SJSA1 (cell line): ENCODE measurements at regions not wholly inside any gene's neighbourhood (a gene's known extent, or its start where the extent isn't known, plus 50 kb on each side); places are given as distances from the start of the nearest gene placed in this dataset.

ENCODE experiments used
- DNase-seq, 2 experiments: peaks; one replicate each; pipeline ENCODE4 v3.0.0-alpha.2; 2015 to 2020; ENCODE audit warnings: low spot score in 2 of 2, low read depth in 1 of 2
- H3K27ac ChIP-seq: fragments of 250-450 bp; sonication (Bioruptor Pico); 2 replicates; pipeline ENCODE4 v1.5.1; 2020; ENCODE audit warnings: mild to moderate bottlenecking, moderate library complexity
- H3K27me3 ChIP-seq: fragments of 250-450 bp; sonication (Bioruptor Pico); replicated peaks from 2 replicates; pipeline ENCODE4 v1.5.1; 2020; ENCODE audit warnings: mild to moderate bottlenecking, moderate library complexity
- H3K36me3 ChIP-seq: fragments of 250-450 bp; sonication (Bioruptor Pico); 2 replicates; pipeline ENCODE4 v1.5.1; 2020; ENCODE audit warnings: mild to moderate bottlenecking
- H3K4me1 ChIP-seq: fragments of 250-450 bp; sonication (Bioruptor Pico); replicated peaks from 2 replicates; pipeline ENCODE4 v1.6.1; 2021; ENCODE audit warnings: mild to moderate bottlenecking
- H3K4me3 ChIP-seq: fragments of 250-450 bp; sonication (Bioruptor Pico); 2 replicates; pipeline ENCODE4 v1.5.1; 2020; ENCODE audit warnings: mild to moderate bottlenecking
- H3K9me3 ChIP-seq: fragments of 250-450 bp; sonication (Bioruptor Pico); replicated peaks from 2 replicates; pipeline ENCODE4 v1.5.1; 2020; ENCODE audit warnings: mild to moderate bottlenecking

DNA sequence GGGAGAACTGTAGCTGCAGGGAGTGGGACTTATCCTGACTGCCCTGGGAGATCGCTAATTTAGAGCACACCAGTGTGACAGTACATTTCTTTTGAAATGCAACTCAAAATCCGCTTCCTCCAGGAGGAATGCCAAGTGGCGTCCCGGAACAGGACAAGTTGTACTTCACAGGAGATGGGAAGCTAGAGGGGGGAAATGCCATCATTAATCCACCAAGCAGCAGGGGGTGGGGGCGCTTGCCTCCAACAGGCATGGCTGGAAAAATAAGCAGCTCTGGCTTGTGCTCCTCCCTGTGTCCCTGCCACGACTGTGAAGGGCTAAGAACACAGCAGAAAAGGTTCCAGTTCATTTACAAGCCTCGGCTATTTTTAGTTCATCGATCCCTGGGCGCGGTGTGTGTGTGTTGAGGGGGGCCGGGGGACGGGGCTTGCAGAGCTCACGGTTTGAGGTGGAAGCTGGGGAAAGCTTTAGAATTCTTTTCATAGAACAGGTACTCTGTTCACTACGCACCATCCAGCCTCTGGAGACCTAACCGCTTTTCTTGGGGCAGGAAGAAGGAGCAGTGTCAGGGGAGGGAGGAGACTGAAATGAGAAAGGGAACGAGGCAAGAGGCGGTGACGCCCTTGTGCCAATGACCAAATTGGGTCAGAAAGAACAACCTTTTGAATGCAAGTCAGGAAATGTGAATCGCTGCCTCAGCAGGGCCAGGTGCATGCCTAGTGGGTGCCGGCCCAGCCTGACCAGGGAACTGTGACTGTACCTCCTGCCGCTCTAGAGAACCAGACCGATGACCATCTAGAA, 51.8 kb upstream of the DGKG start:
- H3K4me3 ChIP-seq, result no peak overlapping the region
- H3K9me3 ChIP-seq, result no peaks in the 10 kb centered on the region
- peaks cover 9% of the 10 kb centered on the region; the same call in 1 of the 2 replicates for H3K27me3 ChIP-seq
- H3K27ac ChIP-seq, result no peak overlapping the region
- no peaks in the 10 kb centered on the region for H3K36me3 ChIP-seq
- DNase-seq, result no peak
- H3K4me1 ChIP-seq, result peaks cover 8% of the 10 kb centered on the region

DNA sequence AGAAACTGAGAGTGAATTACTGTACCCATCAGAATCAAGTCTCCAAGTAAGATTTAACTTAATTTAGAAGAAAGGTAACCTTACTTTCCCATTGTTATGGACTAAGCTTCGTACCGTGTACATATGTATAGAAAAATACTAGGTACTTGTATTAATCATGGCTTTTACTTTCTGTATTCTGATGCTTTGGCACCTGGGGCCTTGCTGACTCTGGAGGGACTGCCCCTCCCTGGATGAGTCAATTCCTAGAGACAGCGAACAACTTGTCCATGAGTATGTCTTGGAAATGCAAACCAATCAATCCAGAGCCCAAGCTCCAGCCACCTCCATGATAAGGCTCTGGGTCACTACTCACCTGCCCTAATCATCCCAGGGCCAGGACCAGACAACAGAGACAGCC, 50.0 kb upstream of the DGKG start:
- H3K4me3 ChIP-seq, result no peak overlapping the region
- no peaks in the 10 kb centered on the region for H3K36me3 ChIP-seq
- no peaks in the 10 kb centered on the region for H3K9me3 ChIP-seq
- no peak for DNase-seq
- H3K27me3 ChIP-seq, result peaks cover 9% of the 10 kb centered on the region; the same call in 1 of the 2 replicates
- H3K4me1 ChIP-seq, result no peaks in the 10 kb centered on the region
- H3K27ac ChIP-seq, result no peak overlapping the region
